Amygdala (tissue), 56 donors: ENCODE measurements at regions not wholly inside any gene's neighbourhood (a gene's known extent, or its start where the extent isn't known, plus 50 kb on each side); places are given as distances from the start of the nearest gene placed in this dataset.

Experiments used
- DNase-seq, 56 donors: peaks; one replicate each; lab custom pipeline; 2025; lab: John Stamatoyannopoulos, UW

DNA sequence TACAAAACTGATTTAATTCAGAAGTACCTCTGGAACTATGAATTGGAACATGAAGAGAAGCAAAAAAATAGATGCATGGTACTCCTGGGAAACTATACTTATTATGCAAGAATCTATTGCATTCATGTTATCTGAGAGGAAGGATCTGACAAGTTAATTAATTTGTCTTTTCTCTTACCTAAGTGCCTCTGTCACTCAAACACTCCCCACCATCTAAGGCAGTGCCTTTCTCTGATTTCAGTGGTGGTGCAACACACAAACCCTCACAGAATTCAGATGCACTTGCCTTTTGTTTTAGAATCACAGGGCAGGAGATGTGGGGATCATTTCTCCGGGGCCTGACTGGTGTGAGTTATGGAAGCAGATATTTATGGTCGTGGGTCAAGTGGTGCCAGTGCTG is 52.5 kb upstream of the C9orf72 start:
- no peak for DNase-seq

DNA sequence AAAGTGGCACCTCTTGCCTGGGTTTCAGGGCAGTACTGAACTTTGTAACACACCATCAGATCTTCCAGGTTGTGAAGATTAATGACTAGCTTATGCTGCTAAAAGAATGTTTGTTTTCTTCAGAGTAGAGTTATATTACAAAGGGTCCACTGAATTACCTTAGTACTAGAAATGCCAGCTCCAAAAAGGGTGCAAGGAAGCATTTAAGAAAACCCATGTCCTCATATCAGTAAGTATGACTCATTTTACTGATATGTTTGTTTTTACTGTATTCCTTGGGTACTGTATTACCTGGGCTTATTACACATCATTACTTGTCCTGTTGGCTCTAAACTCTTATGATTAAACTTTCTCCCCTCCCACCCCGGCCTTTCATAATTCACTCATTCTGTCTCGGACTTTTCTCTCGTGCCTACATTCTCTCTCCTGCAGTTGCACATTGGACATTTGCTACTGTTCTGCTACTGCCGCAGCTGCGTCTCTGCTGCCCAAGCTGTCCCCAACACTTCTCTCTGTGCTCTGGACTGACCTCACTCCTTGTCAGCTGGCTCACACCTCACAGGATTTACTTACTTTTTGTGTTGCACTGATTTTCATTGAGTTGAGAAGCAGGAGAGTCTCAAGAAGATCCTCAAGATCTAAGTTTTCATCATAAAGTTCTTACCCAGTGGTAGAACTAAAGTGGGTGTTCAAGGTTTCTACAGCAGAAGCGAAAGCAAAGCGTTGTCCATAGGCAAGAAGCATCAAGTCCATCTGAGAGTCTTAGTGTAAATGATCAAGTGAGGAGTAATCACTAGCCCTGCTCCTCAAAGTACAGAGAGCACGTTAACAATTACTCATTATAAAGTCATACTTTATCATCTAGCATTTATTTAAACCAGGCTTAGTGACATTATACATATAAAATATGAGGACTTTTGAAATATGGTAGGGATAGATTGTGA is 53.2 kb upstream of the C9orf72 start:
- DNase-seq: no peak

DNA sequence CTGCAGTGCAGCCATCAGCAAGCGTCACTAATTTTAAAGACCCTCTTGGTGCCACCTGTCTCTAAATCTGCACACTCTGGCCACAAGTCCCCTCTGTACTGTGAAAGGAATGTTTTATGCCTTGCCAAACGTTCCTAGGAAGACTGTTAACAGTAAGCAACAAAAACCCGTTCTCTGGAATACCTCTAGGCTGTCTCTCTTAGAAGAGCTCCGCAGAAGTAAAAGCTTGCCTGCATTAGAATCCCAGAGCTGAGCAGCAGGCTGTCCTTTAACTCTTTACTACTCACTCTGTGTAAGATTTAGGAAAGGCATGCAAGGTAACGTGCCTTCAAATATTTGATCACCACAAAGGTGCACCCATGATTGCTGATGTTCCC is 53.9 kb upstream of the C9orf72 start:
- no peak for DNase-seq

DNA sequence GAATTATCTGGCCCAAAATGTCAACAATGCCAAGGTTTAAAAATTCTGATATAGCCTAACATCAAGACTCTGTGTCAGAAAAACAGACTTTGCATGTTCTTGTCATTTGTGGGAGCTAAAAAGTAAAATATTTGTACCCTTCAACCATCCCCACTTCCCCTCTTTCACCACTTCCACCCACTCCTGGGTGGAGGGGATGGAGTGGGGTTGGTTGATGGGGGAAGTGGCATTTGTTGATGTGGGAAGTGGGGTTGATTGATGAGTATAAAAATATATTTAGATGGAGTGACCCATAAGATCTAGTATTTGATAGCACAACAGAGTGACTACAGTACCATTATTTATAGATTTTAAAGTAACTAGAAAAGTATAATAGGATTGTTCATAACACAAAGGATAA is 55.0 kb upstream of the C9orf72 start:
- DNase-seq: no peak

DNA sequence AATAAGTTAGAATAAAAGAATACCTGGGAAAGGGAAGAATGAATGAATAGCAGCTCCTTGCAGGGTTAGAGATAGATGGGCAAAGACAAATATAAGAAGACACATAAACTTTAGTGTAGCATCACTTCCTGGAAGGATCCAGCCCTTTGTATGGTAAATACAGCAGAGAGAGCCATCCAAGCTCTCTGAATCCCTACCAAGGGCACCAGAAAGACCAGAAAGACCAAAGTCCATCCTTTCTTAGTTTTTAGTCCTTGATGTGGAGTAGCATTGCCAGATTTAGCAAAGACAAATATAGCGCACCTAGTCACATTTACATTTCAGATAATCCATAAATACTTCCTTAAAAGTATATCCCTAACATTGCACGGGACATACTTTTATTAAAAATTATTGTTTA is 56.1 kb upstream of the C9orf72 start:
- no peak for DNase-seq

DNA sequence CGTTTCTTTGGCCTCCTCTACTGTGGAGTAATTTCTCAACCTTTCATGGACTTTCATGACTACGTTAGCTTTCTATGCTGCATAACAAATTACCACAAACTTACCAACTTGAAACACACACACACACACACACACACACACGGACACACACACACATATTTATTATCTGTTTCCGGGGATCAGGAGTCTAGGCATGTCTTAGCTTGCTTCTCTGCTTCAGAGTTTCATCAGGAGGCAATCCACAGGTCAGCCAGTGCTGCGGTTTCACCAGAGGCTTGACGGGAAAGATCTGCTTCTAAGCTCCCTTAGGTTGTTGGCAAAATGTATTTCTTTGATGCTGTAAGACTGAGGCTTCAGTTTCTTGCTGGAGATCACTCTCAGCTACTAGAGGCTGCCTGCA is 59.0 kb upstream of the C9orf72 start:
- no peak for DNase-seq

DNA sequence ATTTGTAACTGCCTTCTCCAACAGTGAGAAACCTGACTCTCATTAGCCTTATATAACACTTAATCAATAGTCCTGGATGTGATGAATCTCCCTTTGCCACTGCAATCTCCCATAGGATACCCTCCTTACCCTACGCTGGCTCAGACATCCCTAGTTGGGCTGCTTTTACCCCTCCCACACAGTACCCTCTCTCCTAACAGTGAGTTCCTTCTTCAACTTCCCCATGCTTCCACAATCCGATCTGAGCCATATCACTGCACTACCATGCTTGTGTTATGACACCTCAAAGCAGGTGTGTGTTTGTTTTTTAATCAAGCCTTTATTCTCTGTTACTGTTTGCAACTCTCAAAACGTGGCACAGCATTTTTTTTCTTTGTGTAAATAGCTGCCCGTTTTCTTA is 60.5 kb upstream of the C9orf72 start:
- peak in 1 of 56 donors; percentile 1 for DNase-seq

DNA sequence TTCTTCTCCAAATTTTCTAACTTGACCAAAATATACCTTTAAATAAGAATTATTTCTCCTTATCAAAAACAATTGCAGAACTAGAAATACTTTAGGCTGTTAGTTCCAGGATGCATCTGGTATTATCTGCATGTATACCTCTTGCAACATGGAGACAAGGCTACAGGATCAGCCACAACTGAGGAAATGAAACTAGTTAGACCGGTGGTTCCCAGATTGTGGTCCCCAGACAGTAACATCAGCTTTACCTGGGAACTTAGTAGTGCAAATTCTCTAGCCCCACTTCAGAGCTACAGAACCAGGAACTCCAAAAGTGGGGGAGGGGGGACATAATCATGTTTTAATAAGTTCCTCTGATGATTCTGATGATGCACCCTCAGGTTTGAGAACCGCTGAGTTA is 61.6 kb upstream of the C9orf72 start:
- peak in 2 of 56 donors; percentile 4 to 7 for DNase-seq

DNA sequence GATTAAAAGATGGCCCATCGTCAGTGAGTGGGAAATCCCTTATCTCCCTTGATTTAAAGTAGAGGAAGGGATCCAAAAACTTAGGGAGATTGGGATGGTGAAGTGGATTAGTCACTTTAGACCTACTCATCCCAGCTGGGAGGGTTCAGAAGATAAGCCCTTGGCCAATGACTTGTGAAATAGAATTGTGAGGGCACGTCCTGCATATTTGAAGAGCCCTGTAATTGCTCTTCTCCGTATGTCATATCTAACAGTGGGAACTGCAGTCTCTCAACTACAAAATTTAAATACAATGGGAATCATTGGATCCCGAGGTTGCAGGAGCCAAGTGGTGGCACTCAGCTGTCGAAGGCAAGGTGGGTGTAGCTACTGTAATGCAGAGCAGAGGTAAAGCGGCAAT is 65.4 kb upstream of the C9orf72 start:
- DNase-seq: no peak

DNA sequence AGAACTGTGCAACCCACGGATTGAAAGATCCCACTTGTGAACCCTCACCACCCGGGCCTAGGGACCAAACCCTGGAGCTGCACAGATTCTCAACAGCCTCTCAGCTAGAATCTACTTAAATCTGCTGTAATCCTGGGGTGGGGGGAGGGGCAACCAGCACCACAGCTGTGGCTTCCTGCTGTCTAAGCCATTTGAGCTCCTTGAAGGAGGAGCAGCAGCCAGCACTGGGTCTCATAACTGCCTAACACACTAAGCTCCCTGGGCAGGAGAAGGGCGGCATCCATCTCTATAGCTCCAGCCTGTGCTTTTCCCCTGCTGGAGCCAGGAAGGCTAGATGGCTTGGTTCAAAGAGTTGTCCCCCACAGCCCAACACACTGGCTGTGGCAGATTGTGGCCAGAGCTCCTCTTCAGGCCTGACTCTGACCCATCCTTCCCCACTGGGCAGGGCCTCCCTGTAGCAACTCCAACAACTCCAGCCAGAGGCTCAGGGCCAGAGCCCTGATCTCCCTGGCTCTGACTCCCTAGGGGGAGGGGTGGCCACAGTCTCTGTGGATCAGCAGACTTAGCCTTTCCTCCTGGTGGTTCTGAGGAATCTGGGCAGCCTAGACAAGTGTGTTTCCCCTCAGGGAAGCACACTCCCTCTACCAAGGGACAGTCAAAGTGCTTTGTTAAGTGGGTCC is 72.0 kb upstream of the C9orf72 start:
- DNase-seq: peak in 1 of 56 donors; percentile 3

DNA sequence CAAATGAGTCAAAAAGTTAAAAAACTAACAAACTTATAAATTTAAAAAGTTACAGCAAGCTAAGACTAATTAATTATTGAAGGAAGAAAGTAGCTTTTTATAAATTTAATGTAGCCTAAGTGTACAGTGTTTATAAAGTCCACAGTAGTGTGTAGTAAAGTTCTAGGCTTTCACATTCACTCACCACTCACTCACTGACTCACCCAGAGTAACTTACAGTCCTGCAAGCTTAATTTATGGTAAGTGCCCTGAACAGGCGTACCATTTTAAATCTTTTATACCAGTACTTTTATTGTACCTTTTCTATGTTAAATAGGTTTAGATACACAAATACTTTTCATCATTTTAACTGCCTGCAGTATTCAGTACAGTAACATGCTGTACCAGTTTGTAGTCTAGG is 80.0 kb upstream of the C9orf72 start:
- no peak for DNase-seq

DNA sequence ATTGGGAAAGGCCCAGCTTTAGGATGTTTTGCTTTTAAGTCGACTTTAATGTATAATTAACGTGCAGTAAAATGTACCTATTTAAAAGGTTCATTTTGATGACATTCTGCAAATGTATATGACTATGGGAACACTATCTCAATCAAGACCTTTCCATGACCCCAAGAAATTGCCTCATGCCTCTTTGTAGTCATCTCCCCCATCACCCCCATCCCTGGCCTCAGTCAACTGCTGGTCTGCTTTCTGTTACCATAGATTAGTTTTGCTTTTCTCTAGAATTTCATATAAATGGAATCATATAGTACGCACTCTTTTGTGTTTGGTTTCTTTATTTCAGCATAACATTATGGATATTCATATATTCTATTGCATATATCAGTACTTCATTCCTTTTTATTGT is 80.7 kb upstream of the C9orf72 start:
- no peak for DNase-seq

DNA sequence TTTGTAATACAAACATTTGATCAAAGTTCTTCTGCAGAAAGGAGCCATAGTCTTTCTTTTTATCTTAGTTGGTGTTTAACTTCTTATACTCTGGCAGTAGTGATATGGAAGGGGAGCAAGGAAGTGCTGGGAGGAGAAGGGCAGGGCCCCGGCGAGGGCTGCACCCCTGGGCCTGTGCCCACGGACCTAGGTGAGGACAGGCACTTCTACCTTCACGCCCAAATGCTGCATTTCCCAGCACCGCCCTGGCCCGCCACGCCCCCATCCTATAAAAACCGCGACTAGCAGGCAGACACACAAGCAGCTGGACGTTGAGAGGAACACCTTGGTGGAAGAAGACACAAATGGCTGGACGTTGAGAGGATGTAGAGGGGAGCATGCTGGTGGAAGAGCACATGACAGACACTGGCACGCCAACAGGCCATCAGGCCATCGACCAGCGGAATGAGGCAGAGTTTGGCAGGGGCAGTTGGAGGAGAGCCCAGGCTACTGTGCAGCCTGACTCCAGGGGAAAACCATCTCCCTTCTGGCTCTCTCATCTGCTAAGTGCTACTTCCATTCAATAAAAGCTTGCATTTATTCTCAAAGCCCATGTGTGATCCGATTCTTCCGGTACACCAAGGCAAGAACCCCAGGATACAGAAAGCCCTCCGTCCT is 81.5 kb upstream of the C9orf72 start:
- DNase-seq: peak in 17 of 56 donors; percentile 1 to 41 (median 5)

DNA sequence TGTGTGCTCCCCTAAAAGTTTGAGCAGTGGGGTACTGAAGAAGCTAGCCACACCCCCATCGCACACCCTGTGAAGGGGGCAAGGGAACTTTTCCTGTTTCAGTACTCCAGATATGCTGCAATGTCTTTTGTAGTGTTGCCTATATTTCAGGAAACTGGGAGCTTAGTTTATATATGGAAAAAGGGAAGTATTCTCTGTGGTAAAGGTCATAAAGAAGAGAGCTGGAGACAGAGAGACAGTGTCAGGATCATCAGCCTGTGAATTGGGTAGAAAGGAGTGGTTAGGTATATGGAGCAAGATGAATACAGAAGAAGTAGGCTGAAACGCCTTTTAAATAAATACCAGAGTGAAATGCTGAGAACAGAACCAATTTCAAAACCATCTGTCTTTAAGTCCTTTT is 82.2 kb upstream of the C9orf72 start:
- no peak for DNase-seq

DNA sequence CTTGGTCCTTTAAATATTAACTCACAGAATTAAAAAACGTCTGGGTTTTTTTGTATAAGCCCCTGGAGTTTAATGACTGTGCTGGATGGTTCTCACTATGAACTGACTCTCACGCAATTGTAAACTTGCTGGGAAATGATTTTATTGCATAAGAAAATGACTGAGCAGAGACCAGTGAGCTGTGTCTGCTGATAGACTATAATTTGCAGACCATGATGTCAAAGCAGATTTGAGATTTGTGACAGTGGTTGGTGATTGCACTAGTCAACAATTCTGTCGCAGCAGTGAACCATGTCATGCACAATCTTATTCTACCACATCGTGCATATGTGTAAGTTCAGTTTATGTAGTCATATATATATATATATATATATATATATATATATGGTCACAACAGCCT is 85.7 kb upstream of the C9orf72 start:
- no peak for DNase-seq

DNA sequence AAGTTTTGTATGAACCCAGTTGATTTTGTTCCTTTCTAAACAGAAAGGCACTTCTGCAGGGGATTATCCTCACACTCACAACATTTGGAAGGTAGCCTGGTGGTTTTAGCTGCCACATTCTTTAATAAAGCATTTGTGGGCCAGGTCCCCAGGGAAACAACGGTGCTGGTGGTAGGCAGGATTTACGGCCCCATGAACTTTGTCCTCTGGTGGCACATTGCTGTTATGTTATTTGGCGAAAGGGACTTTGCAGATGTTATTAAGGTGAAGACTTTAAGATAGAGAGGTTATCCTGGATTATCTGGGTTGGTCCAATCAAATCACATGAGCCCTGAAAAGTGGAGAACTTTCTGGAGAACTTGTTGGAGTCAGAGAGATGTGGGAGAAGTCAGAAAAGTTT is 86.3 kb upstream of the C9orf72 start:
- DNase-seq: no peak

DNA sequence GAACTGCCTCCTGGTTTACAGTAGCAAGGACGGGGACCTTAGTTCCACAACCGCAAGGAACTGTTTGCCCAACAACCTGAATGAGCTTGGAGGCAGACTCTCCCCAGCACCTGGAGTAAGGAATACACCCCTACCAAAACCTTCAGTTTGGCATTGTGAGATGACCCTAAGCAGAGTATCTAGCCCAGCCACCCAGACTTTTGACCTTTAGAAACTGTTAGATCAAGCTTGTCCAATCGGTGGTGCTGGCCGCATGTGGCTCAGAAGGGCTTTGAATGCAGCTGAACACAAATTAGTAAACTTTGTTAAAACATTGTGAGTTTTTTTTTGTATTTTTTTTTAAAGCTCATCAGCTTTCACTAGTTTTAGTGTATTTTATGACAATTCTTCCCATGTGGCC is 86.9 kb upstream of the C9orf72 start:
- no peak for DNase-seq

DNA sequence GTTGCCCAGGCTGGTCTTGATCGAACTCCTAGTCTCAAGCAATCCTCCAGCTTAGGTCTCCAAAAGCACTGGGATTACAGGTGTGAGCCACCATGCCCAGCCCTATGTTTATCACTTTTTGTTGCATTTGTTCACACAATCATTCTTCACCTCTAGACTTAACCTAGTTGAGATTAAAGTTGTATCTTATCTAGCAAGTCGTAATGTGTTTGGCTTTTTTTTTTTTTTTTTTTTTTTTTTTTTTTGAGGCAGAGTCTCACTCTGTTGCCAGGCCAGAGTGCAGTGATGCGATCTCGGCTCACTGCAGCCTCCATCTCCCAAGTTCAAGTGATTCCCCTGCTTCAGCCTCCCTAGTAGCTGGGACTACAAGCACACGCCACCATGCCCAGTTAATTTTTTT is 90.2 kb upstream of the C9orf72 start:
- no peak for DNase-seq

DNA sequence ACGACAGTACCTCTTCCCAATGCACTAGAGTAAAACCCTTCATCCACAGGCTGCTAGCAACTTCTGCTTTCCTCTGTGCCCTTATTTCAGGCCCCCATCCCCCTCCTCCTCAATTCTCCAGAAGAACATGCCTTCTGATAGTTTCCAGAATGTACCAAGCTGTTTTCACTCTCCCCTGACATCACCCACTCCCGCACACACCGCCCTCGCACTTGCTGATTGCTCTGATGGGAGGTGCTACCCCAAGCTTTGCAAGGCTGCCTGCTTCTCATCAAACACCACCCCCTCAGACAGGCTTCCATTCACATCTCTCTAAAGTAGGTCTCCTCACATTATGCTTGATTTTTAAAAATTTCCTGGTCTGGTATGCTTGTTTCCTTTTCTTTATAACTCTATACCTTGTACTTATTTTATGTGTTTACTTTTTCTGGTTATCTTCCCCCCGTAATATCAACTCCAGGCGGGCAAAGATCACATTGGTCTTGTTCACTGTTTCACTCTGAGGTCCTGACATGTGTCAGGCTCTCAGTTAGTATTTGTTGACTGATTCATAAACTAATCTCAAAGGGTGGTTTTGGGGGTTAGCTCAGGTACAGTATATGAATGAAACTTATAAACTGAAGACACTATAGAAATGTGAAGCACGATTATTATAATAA is 91.0 kb upstream of the C9orf72 start:
- DNase-seq: peak in 17 of 56 donors; percentile 0 to 52 (median 12)

DNA sequence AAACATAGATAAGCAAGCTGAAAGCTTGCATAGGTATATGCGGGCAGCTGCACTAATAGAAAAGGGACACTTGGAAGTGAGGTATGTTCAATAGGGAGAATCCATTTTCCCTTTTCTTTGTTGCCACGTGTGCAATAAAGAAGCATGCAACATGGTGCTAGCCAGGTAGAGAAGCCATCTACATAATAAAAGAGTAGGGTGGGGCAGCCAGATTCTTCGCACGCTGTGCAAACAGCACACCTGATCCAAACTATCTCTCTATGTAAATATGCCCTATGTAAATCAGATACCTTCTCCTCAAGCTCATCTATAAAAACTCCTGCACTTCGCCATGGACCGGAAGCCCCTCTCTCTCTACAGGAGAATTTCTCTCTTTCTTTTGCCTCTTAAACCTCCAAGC is 91.9 kb upstream of the C9orf72 start:
- DNase-seq: no peak

DNA sequence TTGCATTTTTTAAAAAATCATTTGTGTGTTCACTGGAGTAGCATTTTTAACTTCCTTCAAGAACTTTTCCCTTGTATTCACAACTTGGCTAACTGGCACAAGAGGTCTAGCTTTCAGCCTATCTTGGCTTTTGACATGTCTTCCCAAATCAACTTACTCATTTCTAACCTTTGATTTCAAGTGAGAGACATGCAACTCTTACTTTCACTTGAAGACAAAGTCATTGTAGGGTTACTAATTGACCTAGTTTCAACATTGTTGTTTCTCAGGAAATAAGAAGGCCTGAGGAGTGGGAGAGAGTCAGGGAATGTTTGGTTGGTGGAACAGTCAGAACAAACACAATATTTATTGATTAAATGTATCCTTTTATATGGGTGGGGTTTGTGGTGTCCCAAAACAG is 95.0 kb upstream of the C9orf72 start:
- no peak for DNase-seq
